Subcutaneous adipose tissue (tissue), 1 donor: ENCODE measurements at regions not wholly inside any gene's neighbourhood (a gene's known extent, or its start where the extent isn't known, plus 50 kb on each side); places are given as distances from the start of the nearest gene placed in this dataset.

ENCODE experiments used
- TF ChIP-seq, protein P1 (sequence below): fragments of 450-650 bp; IDR thresholded peaks from one replicate; pipeline ENCODE4 v1.5.1; 2016; ENCODE audit warnings: low read depth, mild to moderate bottlenecking, control low read depth, antibody characterized with exemption, moderate library complexity

DNA sequence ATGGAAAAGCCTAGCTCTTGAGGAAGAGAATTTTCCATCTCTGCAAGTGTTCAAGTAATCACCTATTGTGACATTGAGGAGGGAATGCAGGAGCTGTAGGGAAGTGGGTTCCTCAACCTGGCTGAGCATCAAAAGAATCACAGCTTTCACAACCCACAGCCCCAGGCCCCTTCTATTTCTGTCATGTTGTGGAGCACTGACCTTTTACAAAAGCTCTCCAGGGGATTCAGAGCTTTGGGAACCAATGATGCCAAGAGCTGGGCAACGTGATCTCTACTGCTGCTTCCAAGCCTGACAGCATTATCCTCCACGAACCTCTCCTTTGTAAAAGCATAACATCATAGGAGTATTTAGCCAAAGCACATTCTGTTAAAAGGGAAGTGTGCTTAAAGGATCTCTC, 231.1 kb downstream of the ADAMTS9 start:
- TF ChIP-seq, protein P1, sequence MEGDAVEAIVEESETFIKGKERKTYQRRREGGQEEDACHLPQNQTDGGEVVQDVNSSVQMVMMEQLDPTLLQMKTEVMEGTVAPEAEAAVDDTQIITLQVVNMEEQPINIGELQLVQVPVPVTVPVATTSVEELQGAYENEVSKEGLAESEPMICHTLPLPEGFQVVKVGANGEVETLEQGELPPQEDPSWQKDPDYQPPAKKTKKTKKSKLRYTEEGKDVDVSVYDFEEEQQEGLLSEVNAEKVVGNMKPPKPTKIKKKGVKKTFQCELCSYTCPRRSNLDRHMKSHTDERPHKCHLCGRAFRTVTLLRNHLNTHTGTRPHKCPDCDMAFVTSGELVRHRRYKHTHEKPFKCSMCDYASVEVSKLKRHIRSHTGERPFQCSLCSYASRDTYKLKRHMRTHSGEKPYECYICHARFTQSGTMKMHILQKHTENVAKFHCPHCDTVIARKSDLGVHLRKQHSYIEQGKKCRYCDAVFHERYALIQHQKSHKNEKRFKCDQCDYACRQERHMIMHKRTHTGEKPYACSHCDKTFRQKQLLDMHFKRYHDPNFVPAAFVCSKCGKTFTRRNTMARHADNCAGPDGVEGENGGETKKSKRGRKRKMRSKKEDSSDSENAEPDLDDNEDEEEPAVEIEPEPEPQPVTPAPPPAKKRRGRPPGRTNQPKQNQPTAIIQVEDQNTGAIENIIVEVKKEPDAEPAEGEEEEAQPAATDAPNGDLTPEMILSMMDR = no peak

DNA sequence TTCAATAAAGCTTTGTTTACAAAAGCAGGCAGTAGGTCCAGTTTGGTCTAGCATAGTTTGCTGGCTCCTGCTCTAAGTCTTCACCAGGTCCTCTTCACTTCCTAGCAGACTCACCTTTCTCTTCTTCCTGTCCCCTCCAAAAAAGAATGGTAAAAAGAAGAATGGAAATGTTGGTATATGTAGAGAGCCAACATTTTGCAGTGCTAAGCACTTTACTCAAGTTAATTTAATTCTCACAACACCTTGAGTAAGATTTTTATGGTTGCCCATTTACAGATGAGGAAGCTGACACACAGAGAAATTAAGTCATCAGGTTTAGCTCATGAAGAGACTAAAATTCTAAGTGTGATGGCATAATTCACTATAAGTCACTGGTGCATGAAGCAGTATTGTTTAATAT, 230.1 kb upstream of the PRICKLE2 start:
- TF ChIP-seq, protein P1 = no peak

DNA sequence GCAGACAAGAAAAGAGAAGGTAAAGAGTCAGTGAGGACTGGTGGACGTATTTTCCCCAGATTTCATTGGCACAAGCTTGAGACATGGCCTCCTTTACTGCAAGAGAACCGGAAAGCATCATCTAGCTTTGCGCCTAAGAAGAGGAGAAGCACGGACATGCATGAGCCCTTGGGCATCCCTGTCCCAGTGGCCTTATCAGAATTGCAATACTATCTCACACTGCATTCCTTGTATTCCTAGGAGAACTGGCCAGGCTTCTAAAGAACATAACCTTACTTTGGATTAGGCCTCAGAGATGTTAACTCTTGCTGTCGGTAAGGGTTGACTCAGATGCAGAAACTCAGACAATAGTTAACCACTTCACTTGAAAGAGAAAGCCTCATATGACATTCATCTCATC, 229.5 kb upstream of the PRICKLE2 start:
- TF ChIP-seq, protein P1 = no peak

DNA sequence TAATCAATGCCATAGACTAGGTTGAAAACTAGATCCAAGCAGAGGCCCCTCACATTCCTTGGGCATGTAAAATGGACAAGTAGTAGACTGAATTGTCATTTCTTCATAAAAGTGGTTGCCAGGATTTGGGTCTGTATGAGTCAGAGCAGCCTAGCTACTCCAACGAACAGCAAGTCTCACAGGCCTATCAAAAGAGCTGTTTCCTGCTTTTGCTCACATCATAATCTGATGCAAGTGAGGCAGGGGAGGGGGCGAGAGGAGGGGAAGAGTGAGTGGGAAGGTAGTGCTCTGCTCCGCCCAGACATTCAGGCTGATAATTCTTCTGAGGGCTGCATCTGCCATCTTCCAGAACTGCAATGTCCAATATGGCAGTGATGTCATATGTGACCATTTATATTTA, 228.9 kb upstream of the PRICKLE2 start:
- TF ChIP-seq, protein P1 = no peak

DNA sequence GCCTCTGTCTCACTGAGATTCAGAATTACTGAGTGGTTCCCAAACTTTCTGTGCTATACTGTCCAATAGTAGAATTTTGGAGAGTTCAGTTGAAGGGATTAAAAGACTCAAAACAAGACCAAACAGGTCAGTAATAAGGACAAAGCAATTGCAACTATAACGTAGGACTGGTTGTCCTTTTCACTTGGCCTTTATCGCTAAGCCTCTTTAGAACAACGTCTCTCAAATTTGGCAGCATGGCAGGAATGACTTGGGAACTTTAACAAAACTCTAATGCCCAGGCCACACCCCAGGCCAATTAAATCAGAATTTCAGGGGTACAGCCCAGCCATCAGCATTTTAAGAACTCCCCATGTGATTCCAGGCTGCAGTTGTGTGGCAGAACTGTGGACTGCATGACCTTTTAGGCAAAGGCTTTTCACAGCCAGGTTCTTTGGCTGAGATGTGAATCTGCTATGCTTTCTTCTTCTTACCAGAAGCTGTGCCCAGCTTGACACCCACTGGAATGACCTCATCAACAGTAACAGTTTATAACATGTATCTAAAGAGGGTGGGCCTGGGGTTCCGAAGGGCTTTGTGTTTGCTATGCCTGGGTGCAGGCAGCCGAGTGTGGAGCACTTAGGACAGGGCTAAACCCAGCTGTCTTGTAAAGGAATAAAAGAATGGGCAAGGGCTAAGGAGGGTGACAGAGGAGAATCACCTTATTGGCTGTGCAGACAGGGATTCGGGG, 226.2 kb upstream of the PRICKLE2 start:
- TF ChIP-seq, protein P1 = no peak

DNA sequence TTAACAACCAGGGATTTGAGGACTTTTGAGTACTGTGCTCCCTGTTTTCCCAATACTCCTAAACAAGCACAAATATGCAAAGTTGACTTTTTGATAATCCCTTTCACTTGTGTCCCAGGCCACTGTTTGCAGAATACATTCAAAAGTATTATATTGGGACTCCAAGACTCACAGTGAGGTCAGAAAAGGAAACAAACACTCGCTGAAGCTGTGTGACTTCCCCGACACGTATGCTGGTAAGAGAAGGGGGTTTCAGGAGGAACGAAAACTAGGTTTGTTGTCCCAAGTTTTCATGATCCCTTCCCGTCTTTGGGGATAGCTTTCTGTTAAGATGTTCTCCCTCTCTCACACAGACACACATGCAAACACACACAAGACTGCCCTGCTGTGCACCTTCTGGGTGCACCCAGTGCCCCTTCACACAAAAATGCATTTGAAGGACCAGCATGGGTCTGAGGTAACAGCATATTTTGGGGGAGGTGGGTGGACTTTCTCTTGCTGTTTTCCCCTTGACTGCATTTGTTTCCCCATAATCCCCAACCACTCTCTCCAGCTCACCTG, 225.2 kb upstream of the PRICKLE2 start:
- TF ChIP-seq, protein P1 = no peak

DNA sequence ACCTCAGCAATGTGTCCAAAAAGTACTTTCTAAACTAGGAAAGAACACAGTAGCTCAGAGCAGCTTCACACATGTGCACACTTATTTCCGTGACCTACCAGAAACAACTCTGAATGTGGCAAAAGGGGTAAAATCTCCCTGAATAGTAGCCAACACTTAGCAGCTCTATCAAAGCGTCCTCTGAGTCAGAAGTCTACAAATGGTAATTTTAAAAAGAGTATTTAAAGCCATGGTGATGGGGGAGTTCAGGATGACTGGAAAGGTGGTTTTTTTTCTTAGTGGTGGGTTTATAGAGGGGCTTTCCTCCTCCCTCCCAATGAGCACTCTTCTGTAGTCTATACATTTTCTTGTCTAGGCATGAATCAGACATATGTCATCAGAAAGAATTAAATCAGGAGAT, 223.8 kb upstream of the PRICKLE2 start:
- TF ChIP-seq, protein P1 = no peak
